HG02678 (cell line): ENCODE measurements at regions not wholly inside any gene's neighbourhood (a gene's known extent, or its start where the extent isn't known, plus 50 kb on each side); places are given as distances from the start of the nearest gene placed in this dataset.

ENCODE experiments used
- ATAC-seq: cut with Tn5 transposase; IDR thresholded peaks from one replicate; pipeline ENCODE4 v1.9.1; 2021; ENCODE audit warnings: mild to moderate bottlenecking, moderate library complexity; ENCODE audit not compliant: unreplicated experiment

- no peak for ATAC-seq
These were observed 159.0 kb downstream of the NUP35 start for GRCh38 chr2:183283209-183283608.

GRCh38 chr2:183284606-183285005 is 160.4 kb downstream of the NUP35 start:
- ATAC-seq, result no peak

- ATAC-seq, result no peak
These were observed 167.2 kb downstream of the NUP35 start for GRCh38 chr2:183291436-183291835.

- ATAC-seq, result no peak
These were observed 167.8 kb downstream of the NUP35 start for GRCh38 chr2:183292028-183292427.

- no peak for ATAC-seq
These were observed 215.1 kb downstream of the NUP35 start for GRCh38 chr2:183339311-183339710.

- no peak for ATAC-seq
These were observed 216.8 kb downstream of the NUP35 start for GRCh38 chr2:183341057-183341456.

GRCh38 chr2:183347969-183348368 is 223.7 kb downstream of the NUP35 start:
- no peak for ATAC-seq

- ATAC-seq, result peak; percentile 78
These were observed 224.2 kb downstream of the NUP35 start for GRCh38 chr2:183348492-183348891.

- ATAC-seq, result no peak
These were observed 224.8 kb downstream of the NUP35 start for GRCh38 chr2:183349091-183349490.

- no peak for ATAC-seq
These were observed 235.6 kb downstream of the NUP35 start for GRCh38 chr2:183359867-183360266.

- ATAC-seq, result no peak
These were observed 247.3 kb downstream of the NUP35 start for GRCh38 chr2:183371545-183371944.

GRCh38 chr2:183375821-183376220 is 251.6 kb downstream of the NUP35 start:
- ATAC-seq, result no peak

- no peak for ATAC-seq
These were observed 259.6 kb downstream of the NUP35 start for GRCh38 chr2:183383854-183384253.

GRCh38 chr2:183389546-183390080 is 265.4 kb downstream of the NUP35 start:
- ATAC-seq, result no peak

- ATAC-seq, result no peak
These were observed 265.9 kb downstream of the NUP35 start for GRCh38 chr2:183390109-183390508.

GRCh38 chr2:183404392-183404791 is 280.1 kb downstream of the NUP35 start:
- no peak for ATAC-seq

GRCh38 chr2:183408562-183408961 is 284.3 kb downstream of the NUP35 start:
- no peak for ATAC-seq

- no peak for ATAC-seq
These were observed 285.4 kb downstream of the NUP35 start for GRCh38 chr2:183409662-183410061.

- no peak for ATAC-seq
These were observed 292.5 kb downstream of the NUP35 start for GRCh38 chr2:183416753-183417152.

- no peak for ATAC-seq
These were observed 302.6 kb downstream of the NUP35 start for GRCh38 chr2:183426825-183427224.

- no peak for ATAC-seq
These were observed 303.3 kb downstream of the NUP35 start for GRCh38 chr2:183427558-183427957.

- ATAC-seq, result no peak
These were observed 304.6 kb downstream of the NUP35 start for GRCh38 chr2:183428881-183429280.

- ATAC-seq, result no peak
These were observed 314.3 kb downstream of the NUP35 start for GRCh38 chr2:183438541-183438940.
